ENCODE measurements at regions not wholly inside any gene's neighbourhood (a gene's known extent, or its start where the extent isn't known, plus 50 kb on each side); places are given as distances from the start of the nearest gene placed in this dataset.
"Not testable (repeated sequence)": the region's sequence is repeated elsewhere in the genome, so short reads cannot be mapped to it uniquely, and the experiment has no call there.

DNA sequence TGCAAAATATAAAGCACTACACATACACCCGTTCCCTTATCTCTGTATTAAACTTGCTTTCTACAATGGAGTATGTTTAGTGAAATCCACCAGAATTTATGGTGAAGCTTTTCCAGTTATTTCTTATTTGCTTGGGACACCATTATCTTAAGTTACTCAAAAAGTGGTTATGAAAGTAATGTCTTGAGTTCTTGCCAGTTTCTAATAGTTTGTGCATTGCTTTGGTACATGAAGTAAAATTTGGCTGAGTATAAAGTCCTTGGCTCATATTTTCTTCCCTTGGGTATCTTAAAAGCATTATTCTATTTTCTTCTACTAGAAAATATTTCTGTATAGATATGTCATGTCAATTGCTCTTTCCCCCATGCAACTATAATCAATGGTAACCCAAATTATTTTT, 85.2 kb downstream of the POLR1F start:
- no peak for DNase-seq (ENCODE audit: low read depth)

DNA sequence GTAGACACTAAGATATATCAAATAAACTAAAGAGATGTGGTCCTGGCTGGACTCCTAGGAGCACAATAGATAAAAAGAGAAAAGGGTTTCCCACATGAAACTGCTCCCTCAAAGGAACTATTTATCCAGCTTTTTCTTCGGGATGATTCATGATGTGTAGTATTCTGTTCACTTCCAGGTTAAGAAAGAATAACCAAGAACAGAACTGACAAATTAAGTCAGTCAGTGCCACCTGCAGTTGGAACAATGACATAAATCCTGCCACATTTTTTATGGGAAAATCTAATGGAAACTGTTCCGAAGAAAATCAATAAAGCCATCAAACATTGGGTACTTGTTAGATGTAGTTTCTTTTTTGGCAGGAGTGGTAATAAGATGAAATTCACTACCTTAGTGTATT, 87.1 kb downstream of the POLR1F start:
- peak; percentile 36 for DNase-seq (ENCODE audit: low read depth)

DNA sequence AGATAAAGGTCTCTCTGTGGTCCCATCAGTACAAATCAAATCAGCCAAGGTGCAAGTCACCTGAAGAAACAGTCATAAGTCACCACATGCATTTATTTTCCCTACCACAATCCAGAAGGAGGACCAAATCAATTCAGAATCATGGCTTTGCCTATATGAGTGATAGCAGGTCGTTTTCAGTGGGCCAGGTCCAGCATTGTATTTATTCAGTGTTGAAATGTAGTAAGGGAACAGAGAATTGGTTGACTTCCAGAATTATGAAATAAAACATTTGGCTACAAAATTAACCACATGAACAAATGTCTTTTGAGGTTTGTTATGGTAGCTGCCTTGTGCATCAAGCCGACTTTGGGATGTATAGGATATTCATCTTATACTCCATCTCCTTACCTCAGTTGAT, 88.4 kb downstream of the POLR1F start:
- DNase-seq (ENCODE audit: low read depth): no peak

DNA sequence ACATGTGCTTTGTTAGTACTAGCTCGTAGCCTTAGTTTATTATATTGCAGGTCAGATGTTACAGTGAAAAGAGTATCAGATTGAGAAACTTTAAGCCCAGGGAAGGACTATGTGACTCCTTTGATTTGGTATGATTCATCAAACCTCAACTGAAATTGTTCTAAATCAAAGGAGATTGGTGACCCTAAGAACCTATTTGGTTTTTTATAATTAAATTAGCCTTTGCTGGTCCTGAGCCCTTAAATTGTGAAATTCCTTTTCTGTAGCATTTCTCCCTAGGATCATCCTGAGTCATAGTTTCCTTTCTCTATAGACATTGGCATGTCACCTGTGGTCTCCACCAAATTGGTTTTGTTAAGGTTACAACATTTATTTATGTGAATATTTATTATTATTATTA, 89.7 kb downstream of the POLR1F start:
- DNase-seq (ENCODE audit: low read depth): no peak

DNA sequence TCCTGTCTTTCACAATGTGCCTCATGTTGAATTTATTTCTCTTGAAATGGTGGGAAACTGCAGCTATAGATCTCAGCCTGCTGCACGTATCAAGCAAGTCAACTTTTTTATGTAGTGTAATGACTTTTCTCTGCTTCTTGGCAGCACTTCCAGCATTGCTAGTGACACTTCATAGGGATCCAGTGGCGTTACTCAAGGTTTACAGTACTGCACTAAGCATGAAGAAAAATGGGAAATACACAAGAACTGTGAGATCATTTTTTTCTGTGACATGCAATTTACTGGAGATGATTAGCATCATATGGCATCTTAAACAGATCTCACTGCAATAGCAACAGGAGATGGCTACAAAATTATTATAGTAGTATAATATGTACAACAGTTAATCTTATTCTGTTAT, 90.9 kb downstream of the POLR1F start:
- DNase-seq (ENCODE audit: low read depth): no peak

DNA sequence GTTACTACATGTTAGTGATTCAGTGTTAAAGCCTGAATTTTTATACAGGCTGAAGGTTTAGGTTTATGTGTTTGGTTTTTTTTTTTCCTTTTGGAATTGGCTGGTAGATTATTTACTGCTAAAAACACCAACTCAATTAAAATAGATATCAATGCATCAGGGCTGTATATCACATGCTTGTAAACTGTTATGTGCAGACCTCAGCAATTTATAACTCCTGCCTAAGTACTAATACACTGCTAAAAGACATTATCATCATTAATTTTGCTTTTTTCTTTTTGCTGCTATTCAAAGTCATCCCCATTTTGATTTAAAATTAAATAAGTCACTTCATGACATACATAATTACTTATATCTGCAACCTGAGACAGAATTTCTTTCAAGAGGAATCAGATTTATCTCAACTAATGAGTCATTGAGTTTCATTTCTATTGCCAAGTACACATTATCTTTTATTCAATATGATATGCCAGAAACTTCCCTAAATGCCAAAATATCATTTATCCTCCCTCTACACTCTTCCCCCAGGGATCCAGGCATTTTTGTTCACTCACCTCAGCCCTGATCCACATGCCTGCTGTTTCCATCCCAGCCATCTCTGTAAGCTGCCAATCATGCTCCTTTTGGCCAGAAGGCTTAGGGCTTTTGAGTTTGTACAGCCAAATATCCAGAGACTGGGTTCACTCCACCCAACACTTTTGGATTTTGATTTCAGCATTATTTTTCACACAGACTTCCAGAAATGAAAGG, 98.5 kb downstream of the POLR1F start:
- DNase-seq (ENCODE audit: low read depth): no peak

DNA sequence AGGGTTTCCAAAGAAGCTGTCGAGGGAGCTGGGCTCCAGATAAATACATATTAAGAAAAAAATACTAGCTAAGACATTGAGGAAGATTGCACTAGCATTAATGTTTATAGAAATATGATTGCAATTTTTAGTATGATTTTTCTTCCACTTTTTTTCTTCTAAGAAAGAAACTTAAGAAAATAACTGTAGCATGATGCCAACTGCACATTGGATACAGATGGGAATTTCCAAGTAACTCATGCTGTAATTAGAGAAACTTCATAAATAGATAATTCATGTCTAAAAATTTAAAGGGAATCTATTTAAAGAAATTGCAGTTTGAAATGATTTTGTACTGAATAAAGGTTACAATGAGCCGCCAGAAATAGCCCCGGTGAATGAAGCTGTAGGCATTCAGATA, 119.4 kb downstream of the POLR1F start:
- no peak for DNase-seq (ENCODE audit: low read depth)

DNA sequence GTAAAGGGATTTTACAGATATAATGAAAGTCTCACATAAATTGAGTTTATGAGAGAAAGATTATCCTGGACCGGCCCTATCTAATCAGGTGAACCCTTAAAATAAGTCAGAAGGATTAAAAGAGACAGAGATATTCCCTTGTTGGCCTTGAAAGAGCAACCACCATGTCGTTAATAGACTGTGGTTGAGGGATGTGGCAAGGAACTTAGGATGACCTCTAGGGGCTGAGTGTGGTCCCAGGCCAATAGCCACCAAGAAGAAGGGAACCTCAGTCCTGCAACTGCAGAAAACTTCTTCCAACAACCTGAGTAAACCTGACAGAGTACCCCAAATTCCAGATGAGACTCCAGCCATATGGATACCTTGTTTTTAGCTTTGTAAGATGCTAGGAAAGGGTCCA, 121.5 kb downstream of the POLR1F start:
- DNase-seq (ENCODE audit: low read depth): peak; percentile 20

DNA sequence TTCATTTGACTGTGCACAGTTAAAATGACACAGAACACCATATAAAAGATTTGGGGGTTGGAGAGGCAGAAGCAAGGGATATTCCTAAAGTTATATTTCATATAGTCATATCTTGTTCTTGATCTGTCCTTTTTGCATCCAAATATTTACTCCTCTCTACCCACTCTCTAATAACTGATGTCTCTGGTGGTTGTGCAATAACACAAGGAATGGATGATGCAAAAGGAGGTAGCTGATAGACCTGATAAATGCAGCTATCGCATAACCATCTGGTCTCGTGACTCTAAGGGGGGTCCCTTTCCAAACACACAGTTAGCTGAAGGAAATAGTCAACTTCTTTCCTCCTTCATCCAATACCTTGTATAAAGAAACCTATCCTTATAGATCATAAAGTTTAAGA, 123.1 kb downstream of the POLR1F start:
- no peak for DNase-seq (ENCODE audit: low read depth)

DNA sequence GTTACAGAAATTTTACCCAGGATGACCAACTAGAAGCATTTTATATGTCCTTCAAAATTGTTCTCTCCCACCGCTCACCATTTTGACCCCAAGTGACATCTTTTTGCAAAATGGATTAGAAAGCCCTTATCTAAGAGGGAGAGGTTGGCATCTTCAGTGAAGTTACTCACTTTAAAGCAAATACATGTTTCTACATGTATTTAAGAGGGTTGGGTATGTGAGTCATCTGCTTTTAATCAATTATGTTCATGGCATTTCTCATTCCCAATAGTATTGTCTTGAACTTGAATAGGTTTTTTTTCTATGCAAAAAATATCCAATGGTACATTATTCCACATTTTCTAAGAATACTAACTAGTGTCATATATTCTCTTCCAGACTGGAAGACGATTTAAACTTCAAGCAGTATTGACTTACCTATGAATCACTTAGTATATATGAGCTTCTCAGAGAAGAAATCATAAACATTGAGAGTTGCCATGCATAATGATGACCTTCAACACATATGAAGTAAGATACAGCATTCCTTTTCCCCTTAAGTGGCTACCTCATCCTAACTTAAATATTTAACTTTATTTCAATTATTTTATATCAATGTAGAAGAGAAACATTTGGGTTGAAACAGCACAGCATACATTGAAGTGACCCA, 132.8 kb downstream of the POLR1F start:
- DNase-seq (ENCODE audit: low read depth): no peak

DNA sequence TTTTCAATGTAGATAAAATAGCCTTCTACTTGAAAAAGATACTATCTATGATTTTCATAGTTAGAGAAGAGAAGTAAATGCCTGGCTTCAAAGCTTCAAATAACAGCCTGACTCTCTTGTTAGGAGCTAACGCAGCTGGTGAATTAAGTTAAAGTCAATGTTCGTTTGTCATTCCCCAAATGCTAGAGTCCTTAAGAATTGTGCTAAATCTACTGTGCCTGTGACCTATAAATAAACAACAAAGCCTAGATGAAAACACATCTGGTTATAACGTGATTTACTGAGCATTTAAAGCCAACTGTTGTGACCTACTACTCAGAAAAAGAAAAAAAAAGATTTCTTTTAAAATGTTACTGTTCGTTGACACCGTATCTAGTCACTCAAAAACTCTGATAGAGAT, 134.7 kb downstream of the POLR1F start:
- no peak for DNase-seq (ENCODE audit: low read depth)

DNA sequence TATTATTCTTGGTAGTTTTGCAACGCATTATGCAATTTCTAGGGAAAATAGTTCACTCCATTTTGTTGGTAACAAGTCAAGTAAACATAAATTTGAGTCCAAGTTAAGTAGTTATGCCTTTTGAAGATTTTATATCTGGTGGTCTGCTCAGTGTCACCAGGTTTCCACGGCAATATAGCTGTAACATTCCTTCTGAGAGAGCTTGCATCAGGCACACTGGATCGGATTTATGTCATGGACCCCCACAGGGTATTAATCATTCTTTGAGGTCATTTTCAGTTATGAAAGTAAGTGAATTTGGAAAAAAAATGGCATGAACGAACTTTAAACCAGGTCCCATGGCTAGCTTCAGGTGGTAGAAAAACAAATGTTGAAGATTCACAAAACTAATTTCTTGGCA, 136.3 kb downstream of the POLR1F start:
- peak; percentile 16 for DNase-seq (ENCODE audit: low read depth)

DNA sequence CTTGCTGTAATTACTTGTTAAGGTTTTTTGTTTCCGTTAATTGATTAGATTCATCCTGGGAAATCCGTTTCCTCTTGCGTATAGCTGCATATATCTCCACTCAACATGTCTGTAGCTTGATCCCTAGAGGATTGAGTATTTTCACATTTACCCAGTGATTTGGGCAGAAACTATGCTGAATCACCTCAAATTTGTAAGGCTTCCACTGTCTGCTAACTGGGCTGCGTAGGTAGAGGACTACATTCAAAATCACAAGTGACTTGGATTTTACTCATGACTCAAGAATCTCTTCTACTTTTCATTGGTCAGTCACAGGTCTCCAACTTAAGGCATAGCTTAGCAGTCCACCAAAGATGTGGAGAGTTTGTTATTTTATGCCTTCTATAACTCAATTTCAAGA, 141.8 kb downstream of the POLR1F start:
- DNase-seq (ENCODE audit: low read depth): no peak

DNA sequence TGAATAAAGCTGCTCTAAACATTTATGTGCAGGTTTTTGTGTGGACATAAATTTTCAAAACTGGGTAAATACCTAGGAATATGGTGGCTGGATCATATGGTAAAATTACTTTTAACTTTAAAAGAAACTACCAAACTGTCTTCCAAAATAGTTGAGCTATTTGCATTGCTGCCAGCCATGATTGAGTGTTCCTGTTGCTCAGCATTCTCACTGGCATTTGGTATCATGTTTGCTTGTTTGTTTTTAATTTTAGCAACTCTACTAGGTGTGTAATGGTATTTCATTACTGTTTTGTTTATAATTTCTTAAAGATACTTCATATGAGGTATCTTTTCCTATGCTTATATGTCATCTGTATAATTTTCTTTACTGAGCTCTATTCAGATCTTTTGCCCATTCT, 143.2 kb downstream of the POLR1F start:
- DNase-seq (ENCODE audit: low read depth): no peak

DNA sequence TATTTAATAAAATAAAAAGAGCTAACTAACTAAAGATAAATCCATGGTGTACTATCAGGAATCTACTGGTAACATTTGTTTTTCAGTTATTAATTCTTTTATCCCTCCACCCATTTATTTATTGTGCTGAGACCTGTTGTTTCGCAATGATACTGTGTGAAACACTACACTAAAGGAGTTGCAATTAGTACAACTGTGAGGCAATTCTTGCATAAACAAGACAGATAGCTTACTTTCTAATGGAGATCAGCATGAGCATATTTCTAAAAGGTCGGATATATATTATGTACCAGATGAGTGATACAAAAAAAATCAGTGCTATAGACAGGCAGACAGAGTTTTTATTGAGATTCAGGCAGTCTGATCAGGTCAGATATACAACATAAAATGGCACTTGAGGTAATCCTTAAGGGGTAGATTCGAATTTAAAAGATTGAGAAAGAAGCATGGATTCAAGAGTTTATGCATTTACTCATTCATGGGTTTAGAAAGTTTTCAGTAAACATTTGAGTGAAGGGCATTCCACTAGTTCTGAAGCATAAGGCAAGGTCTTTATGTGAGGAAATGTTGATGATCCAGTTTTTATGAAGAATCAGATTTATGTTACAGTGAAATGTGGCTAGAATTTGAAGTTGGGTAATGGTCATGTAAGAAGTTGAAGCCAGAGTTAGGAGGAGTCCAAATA, 147.6 kb downstream of the POLR1F start:
- DNase-seq (ENCODE audit: low read depth): no peak

DNA sequence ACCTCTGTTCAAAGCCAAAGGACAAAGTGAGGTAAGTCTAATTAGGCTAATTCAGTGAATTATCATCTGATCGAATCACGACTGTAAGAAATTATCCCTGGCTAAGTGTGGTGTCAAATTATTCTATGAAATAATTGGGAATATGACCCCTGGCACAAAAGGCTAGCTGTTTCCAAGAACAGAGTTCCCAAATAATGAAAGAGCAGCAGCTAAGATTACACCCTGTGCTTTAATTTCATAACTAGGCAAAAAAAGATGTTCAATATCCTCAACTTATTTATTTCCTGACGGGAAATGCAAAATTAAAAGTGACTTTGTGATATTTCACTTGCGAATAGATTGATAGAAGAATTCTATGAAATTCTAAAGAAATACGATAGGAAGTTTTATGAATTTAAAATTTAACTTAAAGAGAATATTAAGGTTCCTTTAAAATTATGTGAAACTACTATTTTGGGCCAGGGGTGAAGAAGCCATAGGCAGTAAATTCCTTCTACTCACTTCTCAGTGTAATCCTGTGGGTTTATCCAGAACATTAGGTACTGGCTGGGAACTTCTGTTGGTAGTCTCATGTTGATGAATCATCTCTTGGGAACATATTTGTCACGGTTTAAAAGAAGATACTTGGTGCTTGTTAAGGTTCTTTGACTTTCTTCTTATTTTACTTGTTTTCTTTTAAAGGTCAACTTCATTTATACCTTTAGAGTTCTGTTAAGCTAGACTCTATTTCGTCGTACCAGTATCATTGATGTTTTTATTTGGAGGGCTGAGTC, 148.5 kb downstream of the POLR1F start:
- DNase-seq (ENCODE audit: low read depth): peak; percentile 73

DNA sequence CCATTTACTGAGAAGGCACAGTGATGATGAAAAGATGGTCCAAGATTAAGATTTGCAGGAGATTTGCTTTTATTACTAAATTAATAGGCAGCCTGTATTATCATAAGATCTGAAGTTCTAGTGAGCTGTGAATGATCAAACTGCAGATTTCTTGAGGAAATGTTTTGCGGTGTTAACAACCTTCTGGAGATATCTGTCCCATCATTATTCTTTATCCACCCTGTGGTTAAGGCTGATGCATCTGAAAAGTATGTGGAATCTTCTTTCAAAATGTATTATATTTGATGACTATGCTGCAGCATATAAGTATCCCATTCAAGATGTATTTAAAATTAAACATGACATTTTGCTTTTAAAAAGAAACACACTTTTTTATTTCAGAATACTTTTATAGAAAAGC, 150.3 kb downstream of the POLR1F start:
- peak; percentile 52 for DNase-seq (ENCODE audit: low read depth)

DNA sequence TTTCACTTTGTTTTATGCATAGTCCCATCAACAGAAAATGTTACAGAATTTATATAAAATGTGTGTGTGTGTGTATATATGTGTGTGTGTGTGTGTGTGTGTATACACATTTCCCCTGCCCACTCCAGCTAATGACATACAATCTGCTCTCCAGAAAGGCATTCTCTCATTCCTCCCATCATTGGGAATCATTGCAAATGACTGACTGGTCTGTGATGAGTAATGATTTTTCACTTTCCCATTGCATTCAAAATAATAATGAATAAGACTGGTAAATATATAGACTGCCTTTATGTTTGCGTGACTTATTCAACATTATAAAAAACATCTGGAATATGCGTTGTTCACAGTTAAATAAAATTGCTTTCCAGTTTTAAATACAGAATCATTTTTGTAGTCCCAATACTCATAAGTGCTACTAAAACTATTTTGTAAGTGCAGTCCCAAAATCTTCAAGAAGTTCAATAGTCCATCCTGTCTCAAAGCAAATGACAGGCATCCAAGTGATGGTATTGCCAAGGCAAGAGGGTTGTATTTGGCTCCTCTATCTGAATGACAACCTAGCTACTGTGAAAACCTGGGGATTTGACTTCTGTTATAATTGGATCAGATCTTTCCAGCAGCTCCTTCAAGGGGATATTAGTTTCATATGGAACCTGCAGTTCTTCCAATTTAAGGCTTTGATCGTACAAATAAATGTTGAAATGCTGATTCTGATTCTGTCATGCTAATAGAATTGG, 150.9 kb downstream of the POLR1F start:
- DNase-seq (ENCODE audit: low read depth): no peak

DNA sequence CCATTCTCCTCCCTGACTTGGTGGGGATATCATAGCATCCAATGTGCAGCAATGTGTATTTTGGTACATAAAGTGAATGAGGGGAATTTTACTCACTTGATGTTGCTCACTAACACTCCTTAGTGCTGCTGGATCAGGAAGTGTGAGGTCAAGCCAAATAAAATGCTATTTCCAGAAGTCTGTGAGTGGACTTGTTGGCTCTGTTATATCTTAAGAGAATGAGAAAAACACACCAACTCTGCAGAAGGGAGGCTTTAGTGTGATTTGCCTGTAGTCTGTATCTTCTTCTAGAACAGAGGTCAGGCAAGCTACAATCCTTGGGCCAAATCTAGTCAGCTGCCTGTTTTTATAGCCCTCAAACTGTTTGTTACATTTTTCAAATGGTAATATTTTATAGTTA, 154.3 kb downstream of the POLR1F start:
- DNase-seq (ENCODE audit: low read depth): no peak

DNA sequence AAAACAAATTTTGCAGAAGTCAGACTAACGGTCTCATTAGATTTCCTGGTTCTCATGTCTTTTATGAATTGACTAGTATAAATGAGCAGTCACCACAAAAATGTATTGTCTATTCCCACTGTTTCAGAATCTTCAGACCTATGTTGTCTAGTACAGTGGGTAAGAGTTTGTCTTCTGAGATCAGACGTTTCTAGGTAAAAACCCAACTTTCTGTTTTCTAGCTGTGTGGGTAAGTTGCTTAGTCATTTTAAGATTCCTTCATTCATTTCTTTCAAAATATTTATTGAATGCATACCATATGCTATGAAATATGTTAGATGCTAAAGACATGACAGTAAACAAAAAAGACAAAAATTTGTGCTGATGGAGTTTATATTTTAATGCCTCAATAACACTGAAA, 156.3 kb downstream of the POLR1F start:
- no peak for DNase-seq (ENCODE audit: low read depth)

DNA sequence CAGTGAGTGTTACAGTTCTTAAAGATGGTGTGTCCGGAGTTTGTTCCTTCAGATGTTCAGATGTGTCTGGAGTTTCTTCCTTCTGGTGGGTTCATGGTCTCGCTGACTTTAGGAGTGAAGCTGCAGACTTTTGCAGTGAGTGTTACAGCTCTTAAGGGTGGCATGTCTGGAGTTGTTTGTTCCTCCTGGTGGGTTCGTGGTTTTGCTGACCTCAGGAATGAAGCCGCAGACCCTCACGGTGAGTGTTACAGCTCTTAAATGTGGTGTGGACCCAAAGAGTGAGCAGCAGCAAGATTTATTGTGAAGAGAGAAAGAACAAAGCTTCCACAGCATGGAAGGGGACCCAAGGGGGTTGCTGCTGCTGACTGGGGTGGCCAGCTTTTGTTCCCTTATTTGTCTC, 159.6 kb downstream of the POLR1F start:
- DNase-seq (ENCODE audit: low read depth): not testable (repeated sequence)

DNA sequence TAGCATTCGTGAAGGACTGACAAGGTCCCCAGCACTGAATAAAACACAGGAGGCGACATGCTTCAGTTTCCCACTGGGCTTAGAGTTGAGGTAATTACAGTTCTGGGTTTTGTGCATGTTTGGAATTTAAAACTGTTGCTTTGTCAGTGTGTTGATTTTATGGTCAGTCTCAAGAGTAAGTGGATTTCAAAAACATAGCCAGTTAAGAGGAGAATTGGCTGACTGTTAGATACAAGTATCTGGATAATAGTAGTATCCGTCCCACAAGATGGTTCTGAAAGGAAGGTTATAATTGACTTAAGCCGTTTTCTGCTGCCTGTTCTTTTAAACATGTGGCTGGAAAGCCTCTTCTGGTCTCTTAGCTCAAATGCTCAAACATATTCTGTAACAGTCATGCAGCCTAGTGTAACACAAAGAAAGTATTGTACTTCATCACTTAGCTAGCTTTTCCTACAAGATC, 170.9 kb downstream of the POLR1F start:
- DNase-seq (ENCODE audit: low read depth): no peak
